Progenitor cell of endocrine pancreas (in vitro differentiated cells): ENCODE measurements at regions not wholly inside any gene's neighbourhood (a gene's known extent, or its start where the extent isn't known, plus 50 kb on each side); places are given as distances from the start of the nearest gene placed in this dataset.

ENCODE experiments used
- DNase-seq: peaks from one replicate; pipeline ENCODE4 v3.0.0; 2021; ENCODE audit warnings: low spot score; ENCODE audit not compliant: unreplicated experiment
- H3K27ac Mint-ChIP-seq: 2 replicates; pipeline ENCODE4 v1.8.0; 2021; ENCODE audit warnings: mild to moderate bottlenecking, moderate library complexity, mixed read lengths
- H3K27me3 Mint-ChIP-seq: 2 replicates; pipeline ENCODE4 v1.8.0; 2021; ENCODE audit warnings: mixed read lengths
- H3K36me3 Mint-ChIP-seq: 2 replicates; pipeline ENCODE4 v1.8.0; 2022; ENCODE audit warnings: mixed read lengths; ENCODE audit not compliant: insufficient read depth
- H3K4me1 Mint-ChIP-seq: 2 replicates; pipeline ENCODE4 v1.8.0; 2021; ENCODE audit warnings: low read depth, mixed read lengths
- H3K4me3 Mint-ChIP-seq: 2 replicates; pipeline ENCODE4 v1.8.0; 2021; ENCODE audit warnings: low read depth, mild to moderate bottlenecking, moderate library complexity, mixed read lengths
- H3K9me3 Mint-ChIP-seq: 2 replicates; pipeline ENCODE4 v1.8.0; 2021; ENCODE audit warnings: low read depth, mixed read lengths
- TF ChIP-seq, protein P1 (sequence below): fragments of 200-600 bp; sonication (generic); IDR thresholded peaks from one replicate; pipeline ENCODE4 v1.5.0; 2021; ENCODE audit warnings: antibody characterized with exemption, mild to moderate bottlenecking; ENCODE audit not compliant: unreplicated experiment

DNA sequence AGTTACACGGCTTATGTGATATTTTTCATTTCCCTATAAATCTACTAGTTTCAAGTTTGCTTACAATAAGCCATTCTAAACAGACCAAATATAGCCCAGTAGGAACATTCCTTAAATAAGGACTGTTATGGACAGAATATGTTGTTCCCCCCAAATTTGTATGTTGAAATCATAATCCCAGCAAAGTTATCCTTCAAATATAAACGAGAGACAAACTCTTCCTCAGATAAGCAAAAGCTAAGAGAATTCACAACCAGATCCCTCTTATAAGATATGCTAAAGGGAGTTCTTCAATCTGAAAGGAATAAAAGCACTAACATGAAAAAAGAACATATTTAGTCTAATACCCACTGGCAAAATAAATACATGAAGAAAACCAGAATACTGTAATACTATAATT is 795.5 kb upstream of the GJE1 start:
- Mint-ChIP-seq H3K4me1 (peaks cover 10% of the 10 kb centered on the region), H3K9me3 (peaks cover 13% of the 10 kb centered on the region), H3K4me3 (no peak overlapping the region), H3K27ac (no peak overlapping the region), H3K36me3 (peaks cover 1% of the 10 kb centered on the region), H3K27me3 (no peaks in the 10 kb centered on the region)
- TF ChIP-seq, protein P1, sequence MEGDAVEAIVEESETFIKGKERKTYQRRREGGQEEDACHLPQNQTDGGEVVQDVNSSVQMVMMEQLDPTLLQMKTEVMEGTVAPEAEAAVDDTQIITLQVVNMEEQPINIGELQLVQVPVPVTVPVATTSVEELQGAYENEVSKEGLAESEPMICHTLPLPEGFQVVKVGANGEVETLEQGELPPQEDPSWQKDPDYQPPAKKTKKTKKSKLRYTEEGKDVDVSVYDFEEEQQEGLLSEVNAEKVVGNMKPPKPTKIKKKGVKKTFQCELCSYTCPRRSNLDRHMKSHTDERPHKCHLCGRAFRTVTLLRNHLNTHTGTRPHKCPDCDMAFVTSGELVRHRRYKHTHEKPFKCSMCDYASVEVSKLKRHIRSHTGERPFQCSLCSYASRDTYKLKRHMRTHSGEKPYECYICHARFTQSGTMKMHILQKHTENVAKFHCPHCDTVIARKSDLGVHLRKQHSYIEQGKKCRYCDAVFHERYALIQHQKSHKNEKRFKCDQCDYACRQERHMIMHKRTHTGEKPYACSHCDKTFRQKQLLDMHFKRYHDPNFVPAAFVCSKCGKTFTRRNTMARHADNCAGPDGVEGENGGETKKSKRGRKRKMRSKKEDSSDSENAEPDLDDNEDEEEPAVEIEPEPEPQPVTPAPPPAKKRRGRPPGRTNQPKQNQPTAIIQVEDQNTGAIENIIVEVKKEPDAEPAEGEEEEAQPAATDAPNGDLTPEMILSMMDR = no peak
- no peak for DNase-seq

DNA sequence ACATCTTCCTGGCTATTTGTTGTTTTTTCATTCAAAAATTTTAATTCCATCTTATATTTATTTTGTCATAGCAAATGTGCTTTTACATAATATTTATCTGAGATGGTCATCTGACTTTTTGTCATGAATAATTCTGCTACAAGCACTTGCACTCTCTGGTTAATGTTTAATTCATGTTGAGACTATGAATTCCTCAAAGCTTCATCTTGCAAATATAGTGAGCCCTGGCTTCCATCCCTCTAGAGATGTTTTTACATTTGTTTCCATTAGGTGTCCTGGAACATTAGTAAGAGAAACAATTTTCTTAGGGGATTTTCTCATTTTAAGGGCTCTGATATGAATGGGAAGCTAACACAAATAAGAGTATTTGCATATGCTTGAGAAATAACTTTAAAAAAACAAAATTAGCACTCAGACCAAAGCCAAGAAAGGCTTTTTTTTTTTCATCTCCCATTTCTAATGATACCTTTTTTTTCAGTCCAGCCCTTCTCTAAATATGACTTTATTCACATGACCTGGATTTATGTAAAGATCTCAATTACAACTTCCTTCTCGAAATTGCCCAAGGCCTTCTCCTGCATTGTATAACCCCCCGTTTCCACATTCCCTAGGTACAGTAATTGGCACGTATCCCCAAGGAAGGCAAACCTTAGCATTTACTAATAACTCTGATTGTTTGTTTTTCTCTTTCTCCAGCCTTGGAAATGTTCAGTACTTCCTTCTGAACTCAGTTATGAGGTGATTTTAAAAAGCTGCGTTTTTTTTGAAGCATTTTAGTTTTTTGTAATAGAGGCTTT is 797.0 kb upstream of the GJE1 start:
- Mint-ChIP-seq H3K4me1 (peaks cover 10% of the 10 kb centered on the region), H3K27me3 (no peaks in the 10 kb centered on the region), H3K27ac (no peak overlapping the region), H3K36me3 (peaks cover under 1% of the 10 kb centered on the region), H3K9me3 (peaks cover 10% of the 10 kb centered on the region), H3K4me3 (no peak overlapping the region)
- no peak for DNase-seq
- TF ChIP-seq, protein P1 = no peak

DNA sequence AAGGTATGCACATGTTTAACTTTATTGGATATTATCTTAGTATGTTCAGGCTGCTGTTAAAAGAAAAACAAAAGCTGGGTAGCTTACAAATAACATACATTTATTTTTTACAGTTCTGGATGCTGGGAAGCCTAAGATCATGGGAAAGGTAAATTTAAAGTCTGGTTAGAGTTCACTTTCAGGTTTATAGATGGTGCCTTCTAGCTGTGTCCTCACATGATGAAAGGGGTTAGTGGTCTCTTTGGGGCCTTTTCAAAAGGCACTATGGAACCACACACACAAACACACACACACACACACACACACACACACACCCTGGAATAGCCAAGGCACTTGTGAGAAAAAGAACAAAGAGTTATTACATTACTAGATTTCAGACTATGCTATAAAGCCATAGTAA is 805.8 kb upstream of the GJE1 start:
- Mint-ChIP-seq H3K4me3 (no peak overlapping the region), H3K9me3 (peaks cover 10% of the 10 kb centered on the region), H3K4me1 (no peaks in the 10 kb centered on the region), H3K36me3 (no peaks in the 10 kb centered on the region), H3K27ac (no peak overlapping the region), H3K27me3 (no peaks in the 10 kb centered on the region)
- no peak for DNase-seq
- TF ChIP-seq, protein P1 = no peak

DNA sequence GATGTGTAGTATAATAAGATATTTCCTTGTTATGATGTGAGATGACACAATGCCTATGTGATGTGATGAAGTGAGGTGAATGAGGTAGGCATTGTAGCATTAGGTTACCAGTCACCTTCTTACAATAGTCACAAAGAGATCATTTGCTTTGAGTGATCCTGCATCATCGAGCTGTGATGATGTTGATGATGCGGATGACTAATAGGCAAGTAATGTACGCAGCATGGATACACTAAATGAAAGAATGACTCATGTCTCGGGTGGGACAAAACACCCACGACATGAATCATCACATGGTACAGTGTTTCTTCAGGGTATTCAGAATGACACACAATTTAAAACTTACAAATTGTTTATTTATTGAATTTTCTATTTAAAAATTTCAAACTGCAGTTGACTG is 806.3 kb upstream of the GJE1 start:
- TF ChIP-seq, protein P1 = no peak
- H3K36me3 Mint-ChIP-seq = no peaks in the 10 kb centered on the region
- no peak overlapping the region for H3K27ac Mint-ChIP-seq
- no peaks in the 10 kb centered on the region for H3K4me1 Mint-ChIP-seq
- H3K4me3 Mint-ChIP-seq = no peak overlapping the region
- no peak for DNase-seq
- H3K9me3 Mint-ChIP-seq = peaks cover 10% of the 10 kb centered on the region
- no peaks in the 10 kb centered on the region for H3K27me3 Mint-ChIP-seq

DNA sequence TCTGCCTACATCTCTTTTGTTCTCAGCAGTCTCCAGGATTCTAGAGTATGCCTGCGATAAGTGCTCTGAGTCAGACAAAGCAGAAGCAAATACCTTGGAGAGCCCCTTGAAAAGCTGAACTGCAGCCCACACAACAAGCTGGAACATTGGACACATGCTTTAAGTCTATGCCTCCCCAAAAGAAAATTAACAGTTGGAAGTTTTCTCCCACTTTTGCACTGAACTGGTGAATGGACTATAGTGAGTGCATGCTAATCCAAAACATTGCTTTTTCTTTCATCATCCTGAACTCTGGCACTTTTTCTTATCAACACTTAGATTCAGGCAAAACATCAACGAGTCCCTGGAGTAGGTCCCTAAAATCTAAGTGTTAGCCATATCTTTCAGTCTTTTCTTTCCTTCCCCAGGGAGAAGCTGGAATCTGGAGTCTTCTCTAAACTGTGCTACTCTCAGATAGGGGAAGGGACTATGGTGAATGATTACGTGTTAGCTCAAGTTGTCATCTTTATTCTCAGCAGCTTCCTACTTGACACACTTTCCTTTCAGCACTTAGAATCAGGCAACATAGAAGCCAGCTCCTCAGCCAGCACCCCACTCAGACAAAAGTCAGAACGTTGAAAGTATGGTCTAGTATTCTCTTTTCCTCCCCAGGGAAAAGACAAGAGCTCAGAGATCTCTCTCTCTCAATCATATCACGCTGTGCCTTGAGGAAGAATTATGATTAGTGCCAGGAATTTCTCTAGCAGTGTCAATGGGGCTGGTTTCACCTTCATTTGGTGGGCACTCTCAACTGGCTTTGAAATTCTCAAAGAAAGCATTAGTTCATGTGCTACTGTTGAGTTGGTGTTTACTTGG is 811.0 kb upstream of the GJE1 start:
- Mint-ChIP-seq H3K4me1 (no peaks in the 10 kb centered on the region), H3K4me3 (no peak overlapping the region), H3K27ac (no peak overlapping the region), H3K36me3 (no peaks in the 10 kb centered on the region), H3K27me3 (no peaks in the 10 kb centered on the region), H3K9me3 (peaks cover 6% of the 10 kb centered on the region)
- DNase-seq = no peak
- TF ChIP-seq, protein P1 = no peak
